Endothelial cell of umbilical vein (primary cell): ENCODE measurements at regions not wholly inside any gene's neighbourhood (a gene's known extent, or its start where the extent isn't known, plus 50 kb on each side); places are given as distances from the start of the nearest gene placed in this dataset.

Source experiments
- BruUV-seq: library from RNA; stranded (reverse); fragments of 400-500 nt; replicated peaks from 2 replicates; lab custom pipeline; 2021; lab: Mats Ljungman, UMichigan
- CTCF ChIA-PET: fragments of 300-600, 350-600 bp; sonication (Branson Sonifier 250); formaldehyde crosslinking; loops from one replicate; lab custom pipeline; 2021; ENCODE audit warnings: antibody characterized with exemption, inconsistent platforms; lab: Charles Lee
- POLR2A ChIA-PET: fragments of 300-600, 350-600 bp; sonication (Branson Sonifier 250); formaldehyde crosslinking; loops from one replicate; lab custom pipeline; 2021; ENCODE audit warnings: antibody characterized with exemption, inconsistent platforms; lab: Charles Lee
- DNase-seq: peaks from one replicate; pipeline ENCODE4 v3.0.0-alpha.2; 2011; ENCODE audit warnings: low read depth, low spot score
- FAIRE-seq: peaks from 2 replicates; lab custom pipeline; 2011; peaks lifted over from hg19 to GRCh38; lab: Jason Lieb, UNC
- H2AFZ ChIP-seq: 2 replicates; pipeline ENCODE4 v1.6.0; 2012; ENCODE audit warnings: low read depth, low read length, control low read depth, inconsistent platforms
- H3K27ac ChIP-seq: 2 replicates; pipeline ENCODE4 v1.5.1; 2011; ENCODE audit warnings: low read depth, mild to moderate bottlenecking, control low read depth, low read length, moderate library complexity; ENCODE audit not compliant: insufficient read depth
- H3K27me3 ChIP-seq, 2 experiments: 2 replicates each; pipeline versions ENCODE4 v1.6.0 to v1.6.1; 2011; ENCODE audit warnings: low read length in 2 of 2, mixed read lengths in 1 of 2; ENCODE audit not compliant: control insufficient read depth in 2 of 2, insufficient read depth in 2 of 2
- H3K36me3 ChIP-seq, 2 experiments: 2 replicates in 1 of 2; 3 replicates in 1 of 2; pipeline ENCODE4 v1.5.1; 2011; ENCODE audit warnings: low read length in 2 of 2, mild to moderate bottlenecking in 1 of 2, moderate library complexity in 1 of 2; ENCODE audit not compliant: control insufficient read depth in 2 of 2, insufficient read depth in 2 of 2; ENCODE audit errors: extremely low read depth in 1 of 2
- H3K4me1 ChIP-seq: 3 replicates; pipeline ENCODE4 v1.5.1; 2011; ENCODE audit warnings: mild to moderate bottlenecking, low read length; ENCODE audit not compliant: control insufficient read depth, insufficient read depth; ENCODE audit errors: extremely low read depth
- H3K4me2 ChIP-seq: 2 replicates; pipeline ENCODE4 v1.6.1; 2011; ENCODE audit warnings: low read length, control low read depth, mixed read lengths; ENCODE audit not compliant: insufficient read depth
- H3K4me3 ChIP-seq, 3 experiments: fragments of 200-600 bp in 1 of 3; sonication (generic), shearing (Covaris generic) in 1 of 3; replicated peaks in 1 of 3; 2 replicates each; pipeline ENCODE4 v1.5.1; 2011 to 2016; ENCODE audit warnings: control low read depth in 3 of 3, low read length in 3 of 3, mild to moderate bottlenecking in 2 of 3, inconsistent platforms in 1 of 3, low read depth in 1 of 3, moderate library complexity in 1 of 3; ENCODE audit not compliant: insufficient read depth in 1 of 3
- H3K79me2 ChIP-seq: 2 replicates; pipeline ENCODE4 v1.6.0; 2012; ENCODE audit warnings: low read length, inconsistent platforms; ENCODE audit not compliant: control insufficient read depth, insufficient read depth
- H3K9ac ChIP-seq: replicated peaks from 2 replicates; pipeline ENCODE3; 2011; ENCODE audit warnings: low read length, control low read depth; ENCODE audit not compliant: insufficient read depth; ENCODE audit errors: extremely low read depth
- H3K9me1 ChIP-seq: replicated peaks from 3 replicates; pipeline ENCODE4 v1.6.0; 2011; ENCODE audit warnings: mild to moderate bottlenecking, low read length; ENCODE audit not compliant: control insufficient read depth, insufficient read depth; ENCODE audit errors: extremely low read depth
- H3K9me3 ChIP-seq: replicated peaks from 2 replicates; pipeline ENCODE4 v1.5.1; 2012; ENCODE audit warnings: low read length, inconsistent platforms; ENCODE audit not compliant: control insufficient read depth, insufficient read depth
- H4K20me1 ChIP-seq: replicated peaks from 2 replicates; pipeline ENCODE3; 2011; ENCODE audit warnings: mild to moderate bottlenecking, low read length; ENCODE audit not compliant: control insufficient read depth, insufficient read depth; ENCODE audit errors: extremely low read depth
- CTCF ChIP-seq, 2 donors: IDR thresholded peaks; 1 replicate in 1 of 2; 2 replicates in 1 of 2; pipeline ENCODE4 v1.5.1; 2011; ENCODE audit warnings: low read length in 2 of 2, mild to moderate bottlenecking in 2 of 2, moderate library complexity in 2 of 2, control low read depth in 1 of 2, inconsistent platforms in 1 of 2, low read depth in 1 of 2; ENCODE audit not compliant: insufficient read depth in 1 of 2; ENCODE audit errors: extremely low read depth in 1 of 2
- EZH2 ChIP-seq: IDR thresholded peaks from 2 replicates; pipeline ENCODE4 v1.6.1; 2012; ENCODE audit warnings: borderline replicate concordance, low read depth, mild to moderate bottlenecking, moderate library complexity, low read length, inconsistent platforms; ENCODE audit not compliant: severe bottlenecking
- FOS ChIP-seq: IDR thresholded peaks from 2 replicates; pipeline ENCODE4 v1.6.1; 2011; ENCODE audit warnings: mild to moderate bottlenecking, low read length, moderate library complexity, borderline replicate concordance; ENCODE audit not compliant: insufficient read depth
- GATA2 ChIP-seq: IDR thresholded peaks from 2 replicates; pipeline ENCODE4 v1.7.0; 2011; ENCODE audit warnings: low read depth, mild to moderate bottlenecking, moderate library complexity, mixed read lengths, low read length; ENCODE audit not compliant: insufficient read length, insufficient read depth
- JUN ChIP-seq: IDR thresholded peaks from 2 replicates; pipeline ENCODE4 v1.6.1; 2011; ENCODE audit warnings: borderline replicate concordance, low read depth; ENCODE audit not compliant: insufficient read length, insufficient read depth
- MAX ChIP-seq: IDR thresholded peaks from 2 replicates; pipeline ENCODE4 v1.6.1; 2011; ENCODE audit not compliant: insufficient read depth, insufficient read length
- MYC ChIP-seq: IDR thresholded peaks from one replicate; pipeline ENCODE4 v1.6.1; 2011; ENCODE audit warnings: mild to moderate bottlenecking, low read depth, low read length
- POLR2A ChIP-seq: IDR thresholded peaks from 2 replicates; pipeline ENCODE4 v1.6.1; 2012; ENCODE audit warnings: low read depth, mild to moderate bottlenecking, control low read depth, low read length
- POLR2AphosphoS5 ChIP-seq: IDR thresholded peaks from 2 replicates; pipeline ENCODE4 v1.6.1; 2012; ENCODE audit warnings: low read depth, mild to moderate bottlenecking, control low read depth, low read length, moderate library complexity; ENCODE audit not compliant: insufficient read depth
- dilution Hi-C: fragments of 300-500 bp; cut with MboI; formaldehyde crosslinking; loops from one replicate; pipeline ENCODE4 v1.15.0; 2019; ENCODE audit warnings: low sequenced_read_pairs; ENCODE audit not compliant: extremely low pct_ligation_motif_present
- intact Hi-C: fragments of 100-400 bp; cut with micrococcal nuclease; formaldehyde crosslinking; loops from one replicate; pipeline ENCODE4 v1.10.0; 2022

GRCh38 chr13:90857921-90858320 lies 489.6 kb upstream of the MIR17HG start:
- Histone ChIP-seq H3K36me3 (no peaks in the 10 kb centered on the region), H2AFZ (no peak overlapping the region), H3K4me2 (no peak overlapping the region), H3K27me3 (no peaks in the 10 kb centered on the region), H3K4me1 (no peaks in the 10 kb centered on the region), H3K79me2 (no peaks in the 10 kb centered on the region), H3K9me3 (no peaks in the 10 kb centered on the region), H4K20me1 (no peaks in the 10 kb centered on the region), H3K27ac (no peak overlapping the region), H3K9ac (no peak overlapping the region), H3K4me3 (no peak overlapping the region), H3K9me1 (no peaks in the 10 kb centered on the region)
- ChIA-PET POLR2A (no interaction called here), CTCF (no interaction called here)
- no peak for FAIRE-seq
- intact Hi-C loops (no loop called here), dilution Hi-C loops (no loop called here)
- no TSS peak for BruUV-seq
- DNase-seq: no peak
- TF ChIP-seq POLR2AphosphoS5 (no peak), MAX (no peak), EZH2 (no peak), GATA2 (no peak), FOS (no peak), CTCF (IDR thresholded peaks at IDR 0.05; ENCODE audit: extremely low read depth in 1 of 2, insufficient read depth in 1 of 2, low read depth in 1 of 2, low read length in 2 of 2) (no peak), POLR2A (no peak), JUN (no peak), MYC (no peak)
